ENCODE measurements at regions not wholly inside any gene's neighbourhood (a gene's known extent, or its start where the extent isn't known, plus 50 kb on each side); places are given as distances from the start of the nearest gene placed in this dataset.

DNA sequence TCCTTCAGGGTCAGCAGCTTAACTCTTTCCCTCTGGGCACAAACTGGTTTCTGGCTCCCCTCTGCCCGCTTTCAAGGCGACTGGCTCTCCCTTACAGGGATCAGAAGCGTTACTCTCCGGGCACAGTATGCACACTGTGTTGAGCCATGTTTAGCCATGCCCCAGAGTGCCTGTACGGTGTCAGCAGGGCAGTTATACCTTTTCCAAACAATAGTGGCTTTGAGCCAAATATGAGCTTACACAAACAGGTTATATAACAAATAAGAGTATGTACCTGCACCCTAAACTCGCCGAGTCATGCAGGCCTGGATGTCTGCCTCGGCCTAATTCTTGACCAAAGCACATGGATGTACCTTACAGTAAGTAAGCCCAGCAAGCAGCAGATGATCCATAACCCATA lies 175.6 kb upstream of the ANKRD28 start:
- no peaks in the 10 kb centered on the region for H3K4me1 ChIP-seq (replicated peaks in 1 of 2)
- H3K27ac ChIP-seq = no peak overlapping the region
- WGBS, 10 experiments = 80 to 100% (median 92%) methylated on average over 1 to 8 of the region's 8 CpGs; no CpG with 5 or more reads in 1 of the 10 experiments
- in situ Hi-C loops (cut with MboI; ENCODE audit: low pct_unique_long_range_greater_than_20kb in 2 of 9, low sequenced_read_pairs in 9 of 9, unreplicated experiment in 9 of 9) = no loop called here
- no peak for ATAC-seq (replicated peaks in 6 of 8)
- H3K4me3 ChIP-seq = no peak overlapping the region

DNA sequence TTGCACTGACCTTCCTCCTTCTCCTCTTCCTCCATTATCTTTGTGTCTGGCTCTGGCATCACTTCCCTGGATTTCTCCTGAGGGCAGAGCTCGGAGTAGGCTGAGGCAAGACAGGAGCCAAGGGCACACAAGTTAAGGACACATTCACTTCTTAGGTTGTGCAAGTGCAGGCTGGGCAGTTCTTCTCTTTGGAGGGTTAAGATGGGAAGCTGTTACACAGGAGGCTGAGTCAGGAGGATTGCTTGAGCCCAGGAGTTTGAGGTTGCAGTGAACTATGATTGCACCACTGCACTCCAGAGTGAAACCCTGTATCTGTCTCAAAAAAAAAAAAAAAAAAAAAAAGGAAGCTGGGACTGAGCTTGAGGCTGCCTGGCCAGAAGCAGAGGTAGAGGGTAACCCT lies 176.2 kb upstream of the ANKRD28 start:
- Histone ChIP-seq H3K27ac (no peak overlapping the region), H3K4me1 (replicated peaks in 1 of 2) (no peaks in the 10 kb centered on the region), H3K4me3 (no peak overlapping the region)
- no peak for ATAC-seq (replicated peaks in 6 of 8)
- in situ Hi-C loops (cut with MboI; ENCODE audit: low pct_unique_long_range_greater_than_20kb in 2 of 9, low sequenced_read_pairs in 9 of 9, unreplicated experiment in 9 of 9) = no loop called here
- 40 to 100% (median 83%) methylated on average over 1 of the region's 1 CpG; no CpG with 5 or more reads in 7 of the 10 experiments for WGBS, 10 experiments

DNA sequence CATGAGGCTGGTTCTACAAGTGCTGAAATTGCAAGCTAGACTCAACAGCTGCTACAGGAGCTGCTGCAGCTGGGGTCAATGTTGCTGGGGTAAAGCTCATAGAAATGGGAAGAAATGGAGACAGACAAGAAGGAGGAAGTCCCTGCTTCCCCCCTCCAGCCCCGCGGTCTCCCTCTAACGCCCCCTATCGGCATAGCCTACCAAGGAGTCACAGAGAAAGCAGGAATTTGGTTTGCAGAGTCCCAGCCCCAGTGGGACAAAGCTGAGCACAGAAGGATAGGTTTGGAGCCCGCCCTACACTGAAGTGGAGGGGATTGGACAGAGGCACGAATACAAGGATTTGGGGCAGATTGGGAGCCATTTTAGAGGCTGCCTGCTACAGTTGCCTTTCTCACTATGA lies 176.9 kb upstream of the ANKRD28 start:
- in situ Hi-C loops (cut with MboI; ENCODE audit: low pct_unique_long_range_greater_than_20kb in 2 of 9, low sequenced_read_pairs in 9 of 9, unreplicated experiment in 9 of 9) = no loop called here
- no peak overlapping the region for H3K4me3 ChIP-seq
- H3K4me1 ChIP-seq (replicated peaks in 1 of 2) = no peaks in the 10 kb centered on the region
- WGBS, 10 experiments = 17 to 71% (median 33%) methylated on average over 1 to 6 of the region's 6 CpGs; no CpG with 5 or more reads in 5 of the 10 experiments
- ATAC-seq (replicated peaks in 6 of 8) = no peak
- H3K27ac ChIP-seq = no peak overlapping the region

DNA sequence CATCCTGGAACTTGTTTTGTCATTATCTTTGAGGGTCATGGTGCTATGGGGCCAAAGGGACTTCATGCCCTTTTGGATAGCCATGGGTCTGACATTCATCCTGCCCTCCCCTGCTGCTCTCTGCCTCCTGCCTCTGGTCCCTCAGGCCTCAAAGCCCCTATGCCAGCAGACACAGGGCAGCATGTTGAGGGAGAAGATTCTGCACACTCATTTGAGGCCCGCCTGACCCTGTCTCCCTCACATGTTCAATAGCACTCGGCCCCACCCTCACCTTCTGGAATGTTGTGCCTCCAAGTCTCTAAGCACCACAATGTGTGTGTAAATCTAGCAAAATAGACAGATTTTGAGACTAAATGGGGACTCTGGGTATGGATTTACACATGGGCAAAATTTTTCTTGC lies 178.7 kb upstream of the ANKRD28 start:
- no peaks in the 10 kb centered on the region for H3K4me1 ChIP-seq (replicated peaks in 1 of 2)
- WGBS, 10 experiments = 0 to 100% (median 80%) methylated on average over 1 to 2 of the region's 2 CpGs; no CpG with 5 or more reads in 5 of the 10 experiments
- in situ Hi-C loops (cut with MboI; ENCODE audit: low pct_unique_long_range_greater_than_20kb in 2 of 9, low sequenced_read_pairs in 9 of 9, unreplicated experiment in 9 of 9) = no loop called here
- peak in 3 of 8 experiments; percentile 34 to 61 (median 48) for ATAC-seq (replicated peaks in 6 of 8)
- no peak overlapping the region for H3K4me3 ChIP-seq
- H3K27ac ChIP-seq = no peak overlapping the region

DNA sequence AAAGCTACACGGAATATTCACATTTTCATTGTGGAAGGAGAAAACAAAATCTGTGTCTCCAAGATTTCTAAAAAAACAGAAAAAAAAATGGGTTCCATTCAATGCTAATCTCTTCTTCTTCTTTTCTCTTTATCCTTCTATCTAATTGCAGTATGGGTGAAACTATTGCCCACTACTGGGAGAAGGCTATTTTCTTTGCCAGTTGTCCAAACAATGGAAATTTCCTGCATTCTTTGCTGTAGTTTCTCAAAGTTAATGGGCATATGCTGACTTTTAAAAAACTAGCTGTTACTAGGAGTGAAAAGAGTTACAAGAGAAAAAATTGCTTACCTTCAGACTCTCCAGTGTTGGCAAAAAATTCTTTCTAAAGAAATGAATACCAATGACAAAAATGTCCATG lies 179.3 kb upstream of the ANKRD28 start:
- 30 to 100% (median 89%) methylated on average over 1 of the region's 1 CpG; no CpG with 5 or more reads in 3 of the 10 experiments for WGBS, 10 experiments
- no peaks in the 10 kb centered on the region for H3K4me1 ChIP-seq (replicated peaks in 1 of 2)
- peak in 2 of 8 experiments; percentile 34 to 52 for ATAC-seq (replicated peaks in 6 of 8)
- no peak overlapping the region for H3K4me3 ChIP-seq
- in situ Hi-C loops (cut with MboI; ENCODE audit: low pct_unique_long_range_greater_than_20kb in 2 of 9, low sequenced_read_pairs in 9 of 9, unreplicated experiment in 9 of 9) = no loop called here
- H3K27ac ChIP-seq = no peak overlapping the region

DNA sequence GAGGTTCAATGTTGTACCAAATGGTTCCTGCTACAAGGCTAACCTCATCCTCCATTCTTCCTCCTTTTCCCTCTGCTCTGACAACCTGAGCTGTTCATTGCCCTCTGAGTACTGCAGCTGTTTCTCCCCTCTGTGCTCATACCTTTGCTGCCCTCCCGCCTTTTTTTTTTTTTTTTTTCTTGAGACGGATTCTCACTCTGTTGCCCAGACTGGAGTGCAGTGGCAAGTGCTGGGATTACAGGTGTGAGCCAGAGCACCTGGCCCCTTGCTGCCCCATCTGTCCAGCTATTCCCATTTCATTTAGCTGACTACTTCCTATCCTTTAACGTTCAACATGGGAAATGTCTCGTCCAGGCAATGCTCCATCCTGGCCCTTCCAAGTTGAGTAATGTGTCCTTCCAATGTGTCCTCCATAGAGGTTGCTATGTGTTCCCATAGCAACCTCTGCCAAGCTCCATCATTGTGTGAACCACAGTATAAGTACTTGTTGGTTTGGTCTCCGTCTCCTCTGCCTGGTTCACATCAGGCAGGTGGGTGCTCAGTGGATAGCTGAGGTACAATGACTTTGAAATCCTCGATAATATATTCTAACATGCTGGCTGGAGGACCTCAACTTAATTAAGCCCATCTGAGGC lies 179.9 kb upstream of the ANKRD28 start:
- no peak overlapping the region for H3K4me3 ChIP-seq
- 71 to 100% (median 82%) methylated on average over 1 to 5 of the region's 6 CpGs for WGBS, 10 experiments
- in situ Hi-C loops (cut with MboI; ENCODE audit: low pct_unique_long_range_greater_than_20kb in 2 of 9, low sequenced_read_pairs in 9 of 9, unreplicated experiment in 9 of 9) = no loop called here
- peaks cover 0 to 3% of the 10 kb centered on the region in 2 donors for H3K4me1 ChIP-seq (replicated peaks in 1 of 2)
- peak in 1 of 8 experiments; percentile 22 for ATAC-seq (replicated peaks in 6 of 8)
- no peak overlapping the region for H3K27ac ChIP-seq

DNA sequence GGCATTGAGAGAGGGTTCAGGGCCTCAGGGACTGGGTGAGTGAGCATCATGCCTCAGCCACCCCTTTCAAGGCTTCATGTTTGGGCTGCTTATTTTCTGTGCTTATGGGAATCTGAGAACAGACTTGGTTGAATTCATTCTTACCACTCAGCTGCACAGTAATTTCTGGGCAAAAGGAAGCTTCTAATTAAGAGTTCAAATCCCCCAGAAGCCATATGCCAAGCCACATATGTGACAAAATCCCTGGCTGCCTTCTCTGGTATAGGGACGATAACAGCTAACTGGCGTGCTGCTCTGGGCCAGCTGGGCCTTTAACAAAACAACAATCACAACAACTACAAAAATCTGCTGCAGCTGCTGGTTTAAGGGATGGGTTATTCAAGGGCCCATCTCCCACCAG lies 181.0 kb upstream of the ANKRD28 start:
- in situ Hi-C loops (cut with MboI; ENCODE audit: low pct_unique_long_range_greater_than_20kb in 2 of 9, low sequenced_read_pairs in 9 of 9, unreplicated experiment in 9 of 9) = no loop called here
- ATAC-seq (replicated peaks in 6 of 8) = no peak
- 82 to 100% (median 97%) methylated on average over 2 of the region's 2 CpGs; no CpG with 5 or more reads in 4 of the 10 experiments for WGBS, 10 experiments

DNA sequence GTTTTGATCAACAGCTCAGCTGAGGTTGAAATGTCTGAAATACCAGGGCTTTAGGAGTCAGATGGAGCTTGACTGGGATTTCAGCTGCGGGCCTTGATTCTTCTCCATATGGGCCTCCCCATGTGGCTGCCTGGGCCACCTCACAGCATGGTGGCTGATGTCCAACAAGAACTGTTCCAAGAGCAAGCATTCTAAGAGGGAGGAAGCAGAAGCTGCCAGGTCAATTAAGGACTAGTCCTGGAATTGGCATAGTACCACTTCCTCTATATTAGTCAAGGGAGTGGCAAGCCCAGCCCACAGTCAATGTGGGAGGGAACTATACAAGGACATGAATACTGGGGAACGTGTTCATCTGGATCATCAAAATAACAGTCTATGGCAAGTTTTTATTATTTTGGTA lies 181.7 kb upstream of the ANKRD28 start:
- 0 to 100% (median 100%) methylated on average over 1 to 2 of the region's 2 CpGs; no CpG with 5 or more reads in 5 of the 10 experiments for WGBS, 10 experiments
- no peak for ATAC-seq (replicated peaks in 6 of 8)
- Histone ChIP-seq H3K4me3 (no peak overlapping the region), H3K4me1 (replicated peaks in 1 of 2) (peaks cover 0 to 6% of the 10 kb centered on the region in 2 donors), H3K27ac (no peak overlapping the region)
- in situ Hi-C loops (cut with MboI; ENCODE audit: low pct_unique_long_range_greater_than_20kb in 2 of 9, low sequenced_read_pairs in 9 of 9, unreplicated experiment in 9 of 9) = no loop called here

More for the DNA sequence above, 181.0 kb upstream of the ANKRD28 start:
- Histone ChIP-seq H3K27ac (no peak overlapping the region), H3K4me1 (replicated peaks in 1 of 2) (peaks cover 0 to 6% of the 10 kb centered on the region in 2 donors), H3K4me3 (no peak overlapping the region)

DNA sequence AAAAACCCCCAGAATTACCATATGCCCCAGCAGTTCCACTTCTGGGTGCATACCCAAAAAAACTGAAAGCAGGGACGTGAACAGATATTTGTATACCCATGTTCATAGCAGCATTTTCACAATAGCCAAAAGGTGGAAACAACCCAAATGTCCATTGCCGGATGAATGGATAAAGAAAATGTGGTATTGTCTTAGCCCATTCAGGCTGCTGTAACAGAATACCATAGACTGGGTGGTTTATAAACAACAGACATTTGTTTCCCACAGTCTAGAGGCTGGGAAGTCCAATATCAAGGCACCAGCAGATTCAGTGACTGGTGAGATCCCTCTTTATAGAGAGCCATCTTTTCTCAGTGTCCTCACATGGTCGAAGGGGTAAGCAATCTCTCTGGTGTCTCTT lies 182.1 kb upstream of the ANKRD28 start:
- ATAC-seq (replicated peaks in 6 of 8) = no peak
- in situ Hi-C loops (cut with MboI; ENCODE audit: low pct_unique_long_range_greater_than_20kb in 2 of 9, low sequenced_read_pairs in 9 of 9, unreplicated experiment in 9 of 9) = no loop called here
- WGBS, 10 experiments = 65 to 100% (median 96%) methylated on average over 1 to 3 of the region's 3 CpGs; no CpG with 5 or more reads in 4 of the 10 experiments
- Histone ChIP-seq H3K4me1 (replicated peaks in 1 of 2) (peaks cover 0 to 6% of the 10 kb centered on the region in 2 donors), H3K4me3 (no peak overlapping the region), H3K27ac (no peak overlapping the region)

DNA sequence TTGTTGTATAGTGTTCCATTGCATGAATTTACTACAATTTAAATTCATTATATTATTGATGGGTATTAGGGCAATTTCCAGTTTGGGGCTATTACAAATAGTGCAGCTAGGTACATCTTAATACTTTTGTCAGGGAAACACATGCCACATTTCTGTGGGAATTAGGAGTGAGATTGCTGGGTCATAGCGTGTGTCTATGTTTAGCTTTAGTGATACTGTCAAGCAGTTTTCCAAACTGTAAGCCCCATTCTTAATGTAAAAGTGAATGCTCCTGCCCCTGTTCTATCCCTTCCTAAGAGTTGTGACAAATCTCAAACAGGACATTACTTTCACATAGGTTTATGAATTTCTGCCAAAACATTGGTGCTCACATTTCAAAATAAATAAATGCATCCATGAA lies 184.5 kb upstream of the ANKRD28 start:
- ATAC-seq (replicated peaks in 6 of 8) = peak in 1 of 8 experiments; percentile 8
- 13 to 100% (median 94%) methylated on average over 1 of the region's 1 CpG; no CpG with 5 or more reads in 4 of the 10 experiments for WGBS, 10 experiments
- no peak overlapping the region for H3K27ac ChIP-seq
- in situ Hi-C loops (cut with MboI; ENCODE audit: low pct_unique_long_range_greater_than_20kb in 2 of 9, low sequenced_read_pairs in 9 of 9, unreplicated experiment in 9 of 9) = no loop called here
- H3K4me3 ChIP-seq = no peak overlapping the region
- H3K4me1 ChIP-seq (replicated peaks in 1 of 2) = peaks cover 0 to 6% of the 10 kb centered on the region in 2 donors

DNA sequence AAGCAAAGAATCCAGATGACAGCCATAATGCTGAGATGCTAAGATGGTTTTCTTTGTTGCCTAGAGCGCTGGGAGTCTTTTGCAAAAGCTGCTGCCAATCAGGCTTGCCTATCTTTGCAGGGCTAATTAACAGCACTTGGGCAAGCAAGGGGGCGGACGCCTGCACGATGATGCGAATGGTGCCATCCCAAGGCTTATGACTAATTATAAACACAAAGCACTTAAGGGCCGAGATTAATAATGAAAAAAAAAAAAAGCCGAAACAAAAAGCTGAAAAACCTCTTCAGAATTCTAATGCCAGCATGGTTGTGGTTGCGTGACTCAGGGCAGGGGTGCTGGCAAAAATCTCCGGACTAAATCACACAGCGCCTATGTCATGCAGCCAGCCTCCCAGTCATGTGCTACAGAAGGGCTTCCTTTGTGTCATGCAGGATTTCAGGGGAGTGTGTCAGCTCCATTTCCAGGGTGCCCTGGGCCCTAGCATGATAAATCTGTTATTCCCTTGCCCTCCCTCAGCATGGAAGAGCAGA lies 185.0 kb upstream of the ANKRD28 start:
- in situ Hi-C loops (cut with MboI; ENCODE audit: low pct_unique_long_range_greater_than_20kb in 2 of 9, low sequenced_read_pairs in 9 of 9, unreplicated experiment in 9 of 9) = no loop called here
- H3K27ac ChIP-seq = no peak overlapping the region

DNA sequence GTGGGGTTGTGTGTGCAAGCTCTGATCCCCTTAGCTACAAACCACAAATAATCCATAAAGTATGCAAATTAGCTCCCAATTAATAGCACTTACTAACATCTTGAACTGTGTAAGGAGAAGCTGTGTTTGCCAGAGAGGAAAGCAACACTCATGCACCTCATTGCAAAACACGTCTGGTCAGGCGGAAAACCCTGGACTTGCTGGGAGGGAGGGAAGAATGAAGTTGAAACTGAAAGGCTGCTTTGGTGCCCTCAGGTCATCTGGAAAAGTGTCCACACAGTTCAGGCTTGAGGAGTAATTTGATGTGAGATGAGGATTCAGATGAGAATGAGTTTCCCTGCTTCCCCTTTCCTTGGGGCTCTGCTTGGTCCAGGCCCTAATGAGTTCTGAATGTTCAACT lies 185.5 kb upstream of the ANKRD28 start:
- 0 to 90% (median 50%) methylated on average over 1 to 2 of the region's 2 CpGs; no CpG with 5 or more reads in 7 of the 10 experiments for WGBS, 10 experiments
- Histone ChIP-seq H3K27ac (no peak overlapping the region), H3K4me1 (replicated peaks in 1 of 2) (peaks cover 0 to 6% of the 10 kb centered on the region in 2 donors), H3K4me3 (no peak overlapping the region)
- in situ Hi-C loops (cut with MboI; ENCODE audit: low pct_unique_long_range_greater_than_20kb in 2 of 9, low sequenced_read_pairs in 9 of 9, unreplicated experiment in 9 of 9) = no loop called here
- ATAC-seq (replicated peaks in 6 of 8) = peak in 4 of 8 experiments; percentile 57 to 88 (median 82)

More for the DNA sequence above, 185.0 kb upstream of the ANKRD28 start:
- ATAC-seq (replicated peaks in 6 of 8) = peak; percentile 85 to 98 (median 97)
- Histone ChIP-seq H3K4me1 (replicated peaks in 1 of 2) (peaks cover 0 to 6% of the 10 kb centered on the region in 2 donors), H3K4me3 (no peak overlapping the region)
- 4 to 79% (median 28%) methylated on average over 4 to 9 of the region's 10 CpGs; no CpG with 5 or more reads in 2 of the 10 experiments for WGBS, 10 experiments

DNA sequence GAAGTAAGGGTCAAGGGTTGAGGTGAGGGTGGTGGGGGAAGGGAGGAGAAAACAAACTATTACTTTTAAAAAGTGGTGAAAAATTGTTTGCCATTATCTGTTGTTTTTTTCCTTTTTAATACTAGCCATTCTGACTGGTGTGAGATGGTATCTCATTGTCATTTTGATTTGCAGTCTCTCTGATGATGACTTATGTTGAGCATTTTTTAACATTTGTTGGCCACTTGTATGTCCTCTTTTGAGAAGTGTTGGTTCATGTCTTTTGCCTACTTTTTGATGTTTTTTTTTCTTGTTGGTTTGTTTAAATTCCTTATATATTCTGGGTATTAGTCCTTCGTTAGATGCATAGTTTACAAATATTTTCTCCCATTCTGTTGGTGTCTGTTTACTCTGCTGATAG lies 185.9 kb upstream of the ANKRD28 start:
- 16 to 100% (median 90%) methylated on average over 1 of the region's 1 CpG; no CpG with 5 or more reads in 1 of the 10 experiments for WGBS, 10 experiments
- Histone ChIP-seq H3K4me1 (replicated peaks in 1 of 2) (peaks cover 0 to 6% of the 10 kb centered on the region in 2 donors), H3K27ac (no peak overlapping the region), H3K4me3 (no peak overlapping the region)
- in situ Hi-C loops (cut with MboI; ENCODE audit: low pct_unique_long_range_greater_than_20kb in 2 of 9, low sequenced_read_pairs in 9 of 9, unreplicated experiment in 9 of 9) = no loop called here
- ATAC-seq (replicated peaks in 6 of 8) = no peak
